NCI-H510A treated with DMSO at 0.1 percent for 48 hours (cell line): ENCODE measurements at regions not wholly inside any gene's neighbourhood (a gene's known extent, or its start where the extent isn't known, plus 50 kb on each side); places are given as distances from the start of the nearest gene placed in this dataset.

Source experiments
- DNase-seq: peaks from one replicate; lab custom pipeline; 2025; lab: John Stamatoyannopoulos, UW

DNA sequence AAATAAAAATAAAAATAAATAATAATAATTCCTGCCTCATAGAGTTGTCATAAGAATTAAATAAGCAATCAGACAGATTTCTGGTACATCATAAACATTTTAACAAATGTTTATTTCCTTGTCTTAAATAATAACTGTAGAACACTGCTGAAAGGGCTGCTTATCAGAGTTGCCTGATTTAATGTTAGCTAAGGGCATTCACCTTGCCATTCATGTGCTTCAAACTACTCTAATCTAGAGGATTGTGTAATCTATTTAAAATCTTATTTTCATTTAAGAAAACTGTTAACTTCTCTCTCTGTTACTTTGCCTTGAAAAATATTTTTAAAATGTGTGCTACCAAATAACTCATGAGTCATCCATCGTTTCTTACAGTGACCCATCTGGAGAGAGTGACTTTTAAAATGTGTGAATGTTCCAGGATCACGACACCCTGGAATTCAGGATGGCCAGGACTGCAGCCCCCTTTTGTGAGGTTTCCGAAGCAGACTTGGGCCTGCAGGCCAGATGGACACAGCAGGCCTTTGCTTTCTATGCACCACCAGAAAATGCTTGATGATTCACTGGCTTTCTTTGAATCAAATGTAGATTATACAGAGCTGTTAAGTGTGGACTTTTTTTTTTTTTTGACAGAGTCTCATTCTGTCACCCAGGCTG is 109.1 kb upstream of the TNS3 start:
- DNase-seq, result no peak

DNA sequence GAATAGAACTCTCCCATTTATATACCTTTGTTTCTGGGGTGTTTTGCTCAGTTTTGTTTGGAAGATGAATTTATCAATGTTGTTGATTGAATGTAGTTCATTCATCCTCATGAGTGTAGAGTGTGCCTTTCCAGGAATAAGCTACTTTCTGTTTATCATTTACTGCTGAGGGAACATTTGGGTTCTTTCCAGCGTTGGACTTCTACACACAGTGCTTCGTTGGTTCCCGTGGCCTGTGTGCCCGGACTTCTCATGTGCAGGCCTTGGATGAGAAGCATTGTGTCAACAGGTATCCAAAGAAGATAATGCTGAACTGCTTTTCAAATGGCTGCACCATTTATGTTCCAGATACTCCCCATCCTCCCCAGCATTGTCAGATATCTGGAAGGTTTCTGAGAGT is 107.6 kb upstream of the TNS3 start:
- DNase-seq, result no peak

GRCh38 chr7:47688311-47689100 is 106.6 kb upstream of the TNS3 start:
- DNase-seq, result no peak

GRCh38 chr7:47685712-47686376 is 103.9 kb upstream of the TNS3 start:
- no peak for DNase-seq

GRCh38 chr7:47685151-47685550 is 103.2 kb upstream of the TNS3 start:
- DNase-seq, result no peak

DNA sequence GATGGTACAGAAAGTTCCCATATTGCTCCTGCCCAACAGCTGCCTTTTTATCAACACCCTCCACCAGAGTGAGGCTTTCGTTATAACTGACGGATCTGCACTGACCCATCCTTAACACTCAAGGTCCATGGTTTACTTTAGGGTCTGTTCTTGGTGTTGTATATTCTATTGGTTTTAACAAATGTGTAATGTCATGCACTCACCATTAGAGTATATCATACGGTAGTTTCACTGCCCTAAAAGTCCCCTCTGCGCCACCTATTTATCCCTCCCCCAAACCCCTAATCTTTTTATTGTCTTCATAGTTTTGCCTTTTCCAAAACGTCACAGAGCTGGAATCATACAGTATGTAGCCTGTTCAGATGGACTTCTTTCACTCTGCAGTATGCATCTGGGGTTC is 102.8 kb upstream of the TNS3 start:
- no peak for DNase-seq

- no peak for DNase-seq
These were observed 101.6 kb upstream of the TNS3 start for GRCh38 chr7:47683485-47683898.

- no peak for DNase-seq
These were observed 101.0 kb upstream of the TNS3 start for GRCh38 chr7:47682874-47683273.

GRCh38 chr7:47681249-47681810 is 99.4 kb upstream of the TNS3 start:
- no peak for DNase-seq

- DNase-seq, result no peak
These were observed 96.9 kb upstream of the TNS3 start for GRCh38 chr7:47678641-47679380.

- DNase-seq, result no peak
These were observed 95.8 kb upstream of the TNS3 start for GRCh38 chr7:47677664-47678063.

DNA sequence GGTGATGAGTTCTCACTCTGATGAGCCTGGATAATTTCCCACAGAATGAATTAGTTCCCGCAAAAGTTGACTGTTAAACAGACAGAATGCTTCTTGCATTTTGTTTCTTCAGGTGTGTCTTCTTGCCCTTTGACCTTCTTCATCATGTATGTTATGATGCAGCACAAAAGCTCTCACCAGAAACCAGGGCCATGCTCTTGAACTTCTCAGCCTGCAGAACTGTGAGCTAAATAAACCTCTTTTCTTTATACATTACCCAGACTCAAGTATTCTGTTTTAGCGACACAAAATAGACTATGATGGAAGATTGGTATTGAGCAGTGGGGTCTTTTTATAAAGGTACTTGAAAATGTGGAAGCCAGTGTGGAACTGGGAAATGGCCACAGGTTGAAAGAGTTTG is 95.2 kb upstream of the TNS3 start:
- DNase-seq, result no peak

GRCh38 chr7:47672977-47673381 is 91.1 kb upstream of the TNS3 start:
- DNase-seq, result no peak

DNA sequence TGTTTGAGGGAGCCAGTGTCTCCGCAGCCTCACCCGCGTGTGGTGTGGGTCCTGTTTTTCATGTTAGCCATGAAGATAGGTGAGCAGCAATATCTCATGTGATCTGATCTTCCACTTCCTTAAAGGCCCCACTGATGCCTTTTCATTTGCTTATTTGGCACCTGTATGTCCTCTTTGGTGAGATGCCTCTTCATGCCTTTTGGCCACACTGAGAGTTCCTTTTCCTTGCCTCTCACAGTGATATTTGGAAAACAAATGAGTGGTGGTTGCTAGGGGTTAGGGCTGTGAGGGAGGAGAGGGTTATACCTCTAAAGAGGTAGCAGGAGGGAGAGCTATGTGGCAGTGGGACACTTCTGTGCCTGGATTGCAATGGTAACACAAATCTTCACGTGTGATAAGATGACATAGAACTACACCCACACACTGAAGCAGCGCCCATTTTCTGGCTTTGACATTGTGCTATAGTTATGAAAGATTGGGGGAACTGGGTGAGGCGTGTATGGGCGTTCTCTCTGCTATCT is 90.4 kb upstream of the TNS3 start:
- DNase-seq, result no peak

DNA sequence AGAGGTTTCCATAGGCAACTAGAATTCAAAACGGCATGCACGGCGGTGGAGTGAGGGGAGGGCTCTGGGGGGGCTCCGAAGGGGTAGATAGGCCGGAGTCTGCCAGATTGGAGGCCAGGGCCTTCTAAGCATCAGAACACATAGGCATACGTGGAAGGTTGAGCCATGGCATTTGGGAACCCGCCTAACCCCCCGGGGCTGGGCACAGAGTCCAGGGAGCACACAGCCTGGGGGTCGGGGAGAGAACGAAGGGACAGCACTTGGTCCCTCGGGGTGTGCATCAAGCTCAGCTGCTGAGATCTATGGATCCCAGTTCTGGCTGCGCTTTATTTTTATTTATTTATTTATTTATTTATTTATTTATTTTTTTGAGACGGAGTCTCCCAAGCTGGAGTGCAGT is 89.4 kb upstream of the TNS3 start:
- no peak for DNase-seq

GRCh38 chr7:47670729-47671128 is 88.8 kb upstream of the TNS3 start:
- DNase-seq, result no peak

DNA sequence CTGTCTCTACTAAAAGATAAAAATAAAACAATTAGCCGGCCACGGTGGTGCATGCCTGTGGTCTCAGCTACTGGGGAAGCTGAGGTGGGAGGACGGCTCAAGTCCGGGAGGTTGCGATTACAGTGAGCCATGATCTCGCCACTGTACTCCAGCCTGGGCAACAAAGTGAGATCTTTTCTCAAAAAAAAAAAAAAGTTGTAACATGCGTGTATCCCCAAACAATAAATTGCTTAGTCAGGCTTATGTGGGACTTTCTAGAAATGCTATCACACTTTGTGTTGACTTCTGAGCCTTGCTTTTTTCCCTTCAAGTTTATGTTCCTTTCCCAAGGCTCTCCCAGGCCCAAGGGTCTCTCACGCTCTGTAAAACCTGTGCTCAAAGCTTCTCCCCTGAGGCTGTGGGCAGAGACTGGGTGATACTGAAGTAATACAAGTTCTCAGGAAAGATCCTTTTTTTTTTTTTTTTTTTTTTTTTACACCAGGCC is 88.0 kb upstream of the TNS3 start:
- DNase-seq, result no peak

- peak; percentile 14 for DNase-seq
These were observed 87.4 kb upstream of the TNS3 start for GRCh38 chr7:47669178-47669891.

GRCh38 chr7:47666164-47666862 is 84.4 kb upstream of the TNS3 start:
- no peak for DNase-seq

GRCh38 chr7:47664650-47665195 is 82.8 kb upstream of the TNS3 start:
- DNase-seq, result no peak
